Frontal cortex (tissue), 3 donors: ENCODE measurements at regions not wholly inside any gene's neighbourhood (a gene's known extent, or its start where the extent isn't known, plus 50 kb on each side); places are given as distances from the start of the nearest gene placed in this dataset.

Experiments used
- DNase-seq, 2 donors: peaks; one replicate each; pipeline ENCODE4 v3.0.0; 2012; ENCODE audit warnings: low spot score in 2 of 2
- FAIRE-seq: peaks from 2 replicates; lab custom pipeline; 2012; peaks lifted over from hg19 to GRCh38; lab: Jason Lieb, UNC
- donor health status: control.
- donor health status: control.
- donor health status: control.

- FAIRE-seq (no peak), DNase-seq (no peak)
These were observed 421.4 kb downstream of the SHQ1 start for GRCh38 chr3:72426618-72427397.

- FAIRE-seq (no peak), DNase-seq (no peak)
These were observed 424.6 kb downstream of the SHQ1 start for GRCh38 chr3:72423643-72424042.

- DNase-seq (no peak), FAIRE-seq (no peak)
These were observed 426.5 kb downstream of the SHQ1 start for GRCh38 chr3:72421786-72422185.

GRCh38 chr3:72421126-72421525 is 427.1 kb downstream of the SHQ1 start:
- FAIRE-seq (no peak), DNase-seq (no peak)

GRCh38 chr3:72418856-72419255 is 429.4 kb downstream of the SHQ1 start:
- DNase-seq (no peak), FAIRE-seq (no peak)

GRCh38 chr3:72418244-72418643 is 430.0 kb downstream of the SHQ1 start:
- DNase-seq = no peak
- FAIRE-seq = peak; percentile 61

GRCh38 chr3:72414481-72415016 is 433.7 kb downstream of the SHQ1 start:
- DNase-seq (no peak), FAIRE-seq (no peak)

- DNase-seq (peak in 1 of 2 donors; percentile 14), FAIRE-seq (peak; percentile 84)
These were observed 435.0 kb downstream of the SHQ1 start for GRCh38 chr3:72413228-72413627.

GRCh38 chr3:72412340-72412956 is 435.8 kb downstream of the SHQ1 start:
- FAIRE-seq = no peak
- DNase-seq = no peak

GRCh38 chr3:72411843-72412242 is 436.4 kb downstream of the SHQ1 start:
- DNase-seq (no peak), FAIRE-seq (no peak)

GRCh38 chr3:72411126-72411525 is 437.1 kb downstream of the SHQ1 start:
- no peak for DNase-seq
- FAIRE-seq = no peak

GRCh38 chr3:72408983-72409779 is 439.1 kb downstream of the SHQ1 start:
- DNase-seq = no peak
- FAIRE-seq = no peak

GRCh38 chr3:72407766-72408165 is 440.5 kb downstream of the SHQ1 start:
- no peak for FAIRE-seq
- no peak for DNase-seq

- FAIRE-seq = no peak
- no peak for DNase-seq
These were observed 442.2 kb downstream of the SHQ1 start for GRCh38 chr3:72405943-72406566.

GRCh38 chr3:72401005-72401545 is 447.2 kb downstream of the SHQ1 start:
- FAIRE-seq (no peak), DNase-seq (no peak)

- FAIRE-seq = no peak
- no peak for DNase-seq
These were observed 449.5 kb downstream of the SHQ1 start for GRCh38 chr3:72398781-72399180.

GRCh38 chr3:72397586-72397985 is 450.7 kb downstream of the SHQ1 start:
- FAIRE-seq (no peak), DNase-seq (no peak)

GRCh38 chr3:72396899-72397298 is 451.3 kb downstream of the SHQ1 start:
- DNase-seq (no peak), FAIRE-seq (no peak)

GRCh38 chr3:72395776-72396311 is 452.4 kb downstream of the SHQ1 start:
- DNase-seq (no peak), FAIRE-seq (no peak)

- DNase-seq (no peak), FAIRE-seq (no peak)
These were observed 454.8 kb downstream of the SHQ1 start for GRCh38 chr3:72393455-72393854.
